Panc1 (cell line): ENCODE measurements at regions not wholly inside any gene's neighbourhood (a gene's known extent, or its start where the extent isn't known, plus 50 kb on each side); places are given as distances from the start of the nearest gene placed in this dataset.

Source experiments
- ATAC-seq: fragments of 200-7000 bp; cut with Tn5 transposase; 2 replicates; pipeline ENCODE4 v1.9.1; 2020; ENCODE audit warnings: mild to moderate bottlenecking, moderate library complexity
- BruUV-seq: library from RNA; stranded (reverse); fragments of 400-500 nt; replicated peaks from 2 replicates; lab custom pipeline; 2021; lab: Mats Ljungman, UMichigan
- CTCF ChIA-PET: fragments of 300-600 bp; sonication (Branson Sonifier 250); formaldehyde crosslinking; loops from one replicate; lab custom pipeline; 2022; ENCODE audit warnings: antibody characterized with exemption; lab: Charles Lee
- POLR2A ChIA-PET: fragments of 300-600 bp; sonication (Branson Sonifier 250); formaldehyde crosslinking; loops from one replicate; lab custom pipeline; 2022; ENCODE audit warnings: antibody characterized with exemption; lab: Charles Lee
- DNase-seq: peaks from one replicate; pipeline ENCODE4 v3.0.0-alpha.2; 2010; ENCODE audit warnings: low read depth, low spot score
- H3K27ac ChIP-seq: 2 replicates; pipeline ENCODE4 v1.5.1; 2011; ENCODE audit warnings: mild to moderate bottlenecking, low read length, inconsistent platforms
- H3K27me3 ChIP-seq: fragments of 200-500 bp; sonication (Bioruptor generic); 2 replicates; pipeline ENCODE4 v1.6.0; 2014; ENCODE audit warnings: low read length, inconsistent platforms; ENCODE audit not compliant: control insufficient read depth, insufficient read depth
- H3K36me3 ChIP-seq: fragments of 200-500 bp; sonication (Bioruptor generic); 2 replicates; pipeline ENCODE4 v1.5.1; 2014; ENCODE audit warnings: inconsistent platforms, mild to moderate bottlenecking, low read length, moderate library complexity; ENCODE audit not compliant: control insufficient read depth, insufficient read depth
- H3K4me1 ChIP-seq: 2 replicates; pipeline ENCODE4 v1.5.1; 2011; ENCODE audit warnings: inconsistent platforms, mild to moderate bottlenecking, low read length, moderate library complexity; ENCODE audit not compliant: control insufficient read depth, insufficient read depth
- H3K4me3 ChIP-seq, 2 experiments: 2 replicates each; pipeline ENCODE4 v1.5.1; 2011 to 2012; ENCODE audit warnings: low read depth in 2 of 2, low read length in 2 of 2, mild to moderate bottlenecking in 2 of 2, inconsistent platforms in 1 of 2, moderate library complexity in 1 of 2
- H3K9me3 ChIP-seq: fragments of 200-500 bp; sonication (Bioruptor generic); 2 replicates; pipeline ENCODE4 v1.5.1; 2014; ENCODE audit warnings: low read depth, mild to moderate bottlenecking, inconsistent platforms, low read length, moderate library complexity; ENCODE audit not compliant: control insufficient read depth, insufficient read depth
- CTCF ChIP-seq: fragments of 450-650 bp; IDR thresholded peaks from 2 replicates; pipeline ENCODE4 v1.5.1; 2017; ENCODE audit warnings: mild to moderate bottlenecking
- POLR2AphosphoS5 ChIP-seq: IDR thresholded peaks from 2 replicates; pipeline ENCODE4 v1.6.1; 2012; ENCODE audit warnings: mild to moderate bottlenecking, low read depth, low read length, moderate library complexity
- REST ChIP-seq, 2 experiments: IDR thresholded peaks; 2 replicates each; pipeline ENCODE4 v1.6.1; 2011 to 2012; ENCODE audit warnings: low read depth in 2 of 2, control low read depth in 1 of 2, low read length in 1 of 2, mild to moderate bottlenecking in 1 of 2, moderate library complexity in 1 of 2; ENCODE audit not compliant: insufficient read depth in 1 of 2
- SIN3A ChIP-seq: IDR thresholded peaks from 2 replicates; pipeline ENCODE4 v1.6.1; 2012; ENCODE audit warnings: low read depth, mild to moderate bottlenecking, low read length, moderate library complexity, borderline replicate concordance; ENCODE audit not compliant: insufficient read depth
- TCF7L2 ChIP-seq: IDR thresholded peaks from 2 replicates; pipeline ENCODE4 v1.6.1; 2011; ENCODE audit warnings: mild to moderate bottlenecking, low read depth, low read length, inconsistent platforms
- in situ Hi-C: cut with HindIII; loops from 2 replicates; pipeline ENCODE4 v1.10.0; 2016; ENCODE audit warnings: low sequenced_read_pairs, low pct_unique_long_range_greater_than_20kb
- intact Hi-C: fragments of 100-400 bp; cut with micrococcal nuclease; formaldehyde crosslinking; loops from one replicate; pipeline ENCODE4 v1.10.0; 2022; ENCODE audit not compliant: unreplicated experiment

- intact Hi-C loops: no loop called here
- ATAC-seq (no peak), DNase-seq (no peak)
- H3K36me3 ChIP-seq: no peaks in the 10 kb centered on the region
- H3K27ac ChIP-seq: no peak overlapping the region
- ChIA-PET POLR2A (no interaction called here), CTCF (no interaction called here)
- no peaks in the 10 kb centered on the region for H3K4me1 ChIP-seq
- in situ Hi-C loops: no loop called here
- no peak for TF ChIP-seq CTCF
- TF ChIP-seq TCF7L2: no peak
- TF ChIP-seq POLR2AphosphoS5: no peak
- no peak for TF ChIP-seq SIN3A
- no peak for TF ChIP-seq REST (IDR thresholded peaks at IDR 0.05; ENCODE audit: insufficient read depth in 1 of 2, low read depth in 2 of 2, low read length in 1 of 2)
- no peak overlapping the region for H3K4me3 ChIP-seq
- H3K27me3 ChIP-seq: no peaks in the 10 kb centered on the region
- H3K9me3 ChIP-seq: no peaks in the 10 kb centered on the region
- BruUV-seq: no TSS peak
Observed at GRCh38 chr3:15958692-15959433, 161.1 kb upstream of the ANKRD28 start.

GRCh38 chr3:15959434-15959811, 161.6 kb upstream of the ANKRD28 start:
- no peak for TF ChIP-seq TCF7L2
- ATAC-seq (no peak), DNase-seq (no peak)
- in situ Hi-C loops: no loop called here
- POLR2A ChIA-PET: no interaction called here
- no peaks in the 10 kb centered on the region for H3K9me3 ChIP-seq
- no TSS peak for BruUV-seq
- H3K4me3 ChIP-seq: no peak overlapping the region
- H3K27me3 ChIP-seq: no peaks in the 10 kb centered on the region
- no peaks in the 10 kb centered on the region for H3K4me1 ChIP-seq
- no peaks in the 10 kb centered on the region for H3K36me3 ChIP-seq
- CTCF ChIA-PET: no interaction called here
- no peak overlapping the region for H3K27ac ChIP-seq
- intact Hi-C loops: no loop called here

- ATAC-seq: no peak
- TF ChIP-seq TCF7L2 (no peak), SIN3A (no peak), POLR2AphosphoS5 (no peak), CTCF (no peak), REST (IDR thresholded peaks at IDR 0.05; ENCODE audit: insufficient read depth in 1 of 2, low read depth in 2 of 2, low read length in 1 of 2) (no peak)
- H3K9me3 ChIP-seq: no peaks in the 10 kb centered on the region
- H3K4me3 ChIP-seq: no peak overlapping the region
- no peaks in the 10 kb centered on the region for H3K36me3 ChIP-seq
- ChIA-PET POLR2A (no interaction called here), CTCF (interaction anchor here (0.7 kb wide), 1 partner anchor 1307 kb away, joined by 5 read pairs; no protein-coding TSS in a partner anchor)
- H3K27ac ChIP-seq: no peak overlapping the region
- DNase-seq: no peak
- BruUV-seq: no TSS peak
- in situ Hi-C loops (no loop called here), intact Hi-C loops (no loop called here)
- H3K27me3 ChIP-seq: no peaks in the 10 kb centered on the region
- no peaks in the 10 kb centered on the region for H3K4me1 ChIP-seq
Observed at GRCh38 chr3:15964605-15965442, 167.0 kb upstream of the ANKRD28 start.
